Transverse colon (tissue), 4 donors: ENCODE measurements at regions not wholly inside any gene's neighbourhood (a gene's known extent, or its start where the extent isn't known, plus 50 kb on each side); places are given as distances from the start of the nearest gene placed in this dataset.

ENCODE experiments used
- DNase-seq: peaks from one replicate; pipeline ENCODE4 v3.0.0-alpha.2; 2019
- H3K27ac ChIP-seq, 4 donors: fragments of 200-600 bp; sonication (generic); 2 replicates each; pipeline ENCODE4 v1.5.1; 2016 to 2018; ENCODE audit warnings: inconsistent platforms in 4 of 4
- H3K27me3 ChIP-seq: fragments of 200-600 bp; sonication (generic); 2 replicates; pipeline ENCODE4 v1.5.1; 2017; ENCODE audit warnings: inconsistent platforms
- H3K36me3 ChIP-seq, 4 donors: fragments of 200-600 bp; sonication (generic); 2 replicates each; pipeline ENCODE4 v1.5.1; 2017 to 2019; ENCODE audit warnings: inconsistent platforms in 4 of 4
- H3K4me1 ChIP-seq, 4 donors: fragments of 200-600 bp; sonication (generic); 2 replicates each; pipeline ENCODE4 v1.5.1; 2017 to 2020; ENCODE audit warnings: inconsistent platforms in 4 of 4
- H3K4me3 ChIP-seq, 4 donors: fragments of 200-600 bp; sonication (generic); 1 replicate in 1 of 4; 2 replicates in 3 of 4; pipeline versions ENCODE4 v1.5.1 to v1.6.1; 2017 to 2019; ENCODE audit warnings: inconsistent platforms in 4 of 4
- H3K9me3 ChIP-seq, 2 donors: fragments of 200-600 bp; sonication (generic); 2 replicates each; pipeline ENCODE4 v1.5.1; 2017 to 2019; ENCODE audit warnings: inconsistent platforms in 2 of 2
- EP300 ChIP-seq: sonication (generic); formaldehyde crosslinking; IDR thresholded peaks from one replicate; pipeline ENCODE4 v1.6.1; 2017; ENCODE audit warnings: antibody characterized with exemption, low read depth
- POLR2A ChIP-seq: fragments of 450-650 bp; IDR thresholded peaks from one replicate; pipeline ENCODE4 v1.6.1; 2016; ENCODE audit warnings: antibody characterized with exemption, mild to moderate bottlenecking, moderate library complexity
- POLR2AphosphoS5 ChIP-seq, 3 donors: sonication (generic); formaldehyde crosslinking; IDR thresholded peaks; one replicate each; pipeline ENCODE4 v1.6.1; 2016; ENCODE audit warnings: antibody characterized with exemption in 3 of 3
- WGBS, 2 donors: methylation state at CpG; one replicate each; pipeline ENCODE4 v1.1.5; 2018; ENCODE audit warnings: low coverage in 1 of 2; 5-methylcytosine and 5-hydroxymethylcytosine counted together
- in situ Hi-C, 4 donors: fragments of 200-750 bp; cut with MboI; loops; one replicate each; pipeline versions ENCODE4 v1.15.0 to v1.15.1; 2017; ENCODE audit warnings: low sequenced_read_pairs in 3 of 4, low pct_ligation_motif_present in 1 of 4, low pct_unique_long_range_greater_than_20kb in 1 of 4
- intact Hi-C: fragments of 100-400 bp; cut with DNase I; formaldehyde crosslinking; loops from one replicate; pipeline ENCODE4 v1.15.1; 2023; ENCODE audit warnings: low total_unique reads
- TF ChIP-seq, protein P1 (sequence below), 5 experiments: fragments of 200-600 bp in 3 of 5; fragments of 450-650 bp in 2 of 5; sonication (generic) in 3 of 5; IDR thresholded peaks; 1 replicate in 2 of 5; 2 replicates in 3 of 5; pipeline ENCODE4 v1.5.1; 2016 to 2017; ENCODE audit warnings: antibody characterized with exemption in 5 of 5, inconsistent platforms in 3 of 5, mild to moderate bottlenecking in 2 of 5, moderate library complexity in 1 of 5

DNA sequence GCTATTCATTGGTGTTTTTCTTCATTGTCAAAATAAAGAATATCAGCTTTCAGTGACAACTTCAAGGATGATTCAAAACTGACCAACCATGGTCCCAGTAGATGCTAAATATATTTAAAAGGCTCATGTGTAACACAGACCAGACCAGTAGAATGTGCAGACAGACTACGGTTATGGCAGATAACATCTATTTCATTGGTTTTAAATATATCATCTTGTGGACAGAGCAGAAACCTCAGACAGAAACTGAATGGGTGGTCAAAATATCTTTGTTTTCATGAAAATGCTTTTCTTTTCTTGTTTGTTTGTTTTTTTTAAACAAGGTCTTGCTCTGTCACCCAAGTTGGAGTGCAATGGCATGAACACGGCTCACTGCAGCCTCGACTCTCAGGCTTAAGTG lies 107.4 kb upstream of the CREB1 start:
- Histone ChIP-seq H3K27ac (no peak overlapping the region), H3K27me3 (no peaks in the 10 kb centered on the region), H3K36me3 (no peaks in the 10 kb centered on the region), H3K4me3 (no peak overlapping the region), H3K4me1 (no peaks in the 10 kb centered on the region), H3K9me3 (no peaks in the 10 kb centered on the region)
- WGBS, 2 donors = 88 to 100% methylated on average over 3 of the region's 3 CpGs
- TF ChIP-seq, protein P1, sequence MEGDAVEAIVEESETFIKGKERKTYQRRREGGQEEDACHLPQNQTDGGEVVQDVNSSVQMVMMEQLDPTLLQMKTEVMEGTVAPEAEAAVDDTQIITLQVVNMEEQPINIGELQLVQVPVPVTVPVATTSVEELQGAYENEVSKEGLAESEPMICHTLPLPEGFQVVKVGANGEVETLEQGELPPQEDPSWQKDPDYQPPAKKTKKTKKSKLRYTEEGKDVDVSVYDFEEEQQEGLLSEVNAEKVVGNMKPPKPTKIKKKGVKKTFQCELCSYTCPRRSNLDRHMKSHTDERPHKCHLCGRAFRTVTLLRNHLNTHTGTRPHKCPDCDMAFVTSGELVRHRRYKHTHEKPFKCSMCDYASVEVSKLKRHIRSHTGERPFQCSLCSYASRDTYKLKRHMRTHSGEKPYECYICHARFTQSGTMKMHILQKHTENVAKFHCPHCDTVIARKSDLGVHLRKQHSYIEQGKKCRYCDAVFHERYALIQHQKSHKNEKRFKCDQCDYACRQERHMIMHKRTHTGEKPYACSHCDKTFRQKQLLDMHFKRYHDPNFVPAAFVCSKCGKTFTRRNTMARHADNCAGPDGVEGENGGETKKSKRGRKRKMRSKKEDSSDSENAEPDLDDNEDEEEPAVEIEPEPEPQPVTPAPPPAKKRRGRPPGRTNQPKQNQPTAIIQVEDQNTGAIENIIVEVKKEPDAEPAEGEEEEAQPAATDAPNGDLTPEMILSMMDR (IDR thresholded peaks at IDR 0.05) = no peak
- no peak for TF ChIP-seq POLR2AphosphoS5 (IDR thresholded peaks at IDR 0.05)
- no peak for TF ChIP-seq POLR2A
- TF ChIP-seq EP300 = no peak
- in situ Hi-C loops = no loop called here
- intact Hi-C loops = no loop called here
- no peak for DNase-seq

DNA sequence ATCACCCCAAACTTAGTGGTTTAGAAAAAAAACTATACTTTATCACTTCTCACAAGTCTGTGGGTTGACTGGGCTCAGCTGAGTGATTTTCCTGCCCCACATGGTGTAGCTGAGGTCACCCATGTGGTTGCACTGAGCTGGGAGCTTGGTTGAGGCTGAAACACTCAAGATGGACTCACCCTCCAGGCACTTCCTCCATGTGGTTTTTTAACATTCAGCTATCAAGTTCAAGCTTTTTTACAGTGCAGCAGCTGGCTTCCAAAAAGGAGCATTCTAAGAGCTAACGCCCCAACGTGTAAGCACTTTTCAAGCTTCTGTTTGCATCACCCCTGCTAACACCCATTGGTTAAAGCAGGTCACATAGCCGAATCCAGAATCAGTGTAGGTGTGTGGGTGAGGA lies 105.9 kb upstream of the CREB1 start:
- Histone ChIP-seq H3K4me3 (no peak overlapping the region), H3K27me3 (no peaks in the 10 kb centered on the region), H3K27ac (no peak overlapping the region), H3K36me3 (no peaks in the 10 kb centered on the region), H3K9me3 (no peaks in the 10 kb centered on the region), H3K4me1 (no peaks in the 10 kb centered on the region)
- in situ Hi-C loops = no loop called here
- intact Hi-C loops = no loop called here
- DNase-seq = no peak
- 75 to 76% methylated on average over 3 of the region's 3 CpGs for WGBS, 2 donors
- TF ChIP-seq POLR2AphosphoS5 (IDR thresholded peaks at IDR 0.05) (no peak), EP300 (no peak)
- TF ChIP-seq, protein P1 (IDR thresholded peaks at IDR 0.05) = no peak

- H3K27me3 ChIP-seq = no peaks in the 10 kb centered on the region
- in situ Hi-C loops = no loop called here
- H3K27ac ChIP-seq = no peak overlapping the region
- H3K9me3 ChIP-seq = no peaks in the 10 kb centered on the region
- DNase-seq = no peak
- TF ChIP-seq POLR2AphosphoS5 (IDR thresholded peaks at IDR 0.05) (no peak), EP300 (no peak), POLR2A (no peak)
- TF ChIP-seq, protein P1 (IDR thresholded peaks at IDR 0.05) = no peak
- H3K4me3 ChIP-seq = no peak overlapping the region
- WGBS, 2 donors = 64 to 66% methylated on average over 2 of the region's 2 CpGs
- H3K36me3 ChIP-seq = no peaks in the 10 kb centered on the region
- intact Hi-C loops = no loop called here
- no peaks in the 10 kb centered on the region for H3K4me1 ChIP-seq
These were observed 101.8 kb upstream of the CREB1 start for GRCh38 chr2:207427986-207428385.

DNA sequence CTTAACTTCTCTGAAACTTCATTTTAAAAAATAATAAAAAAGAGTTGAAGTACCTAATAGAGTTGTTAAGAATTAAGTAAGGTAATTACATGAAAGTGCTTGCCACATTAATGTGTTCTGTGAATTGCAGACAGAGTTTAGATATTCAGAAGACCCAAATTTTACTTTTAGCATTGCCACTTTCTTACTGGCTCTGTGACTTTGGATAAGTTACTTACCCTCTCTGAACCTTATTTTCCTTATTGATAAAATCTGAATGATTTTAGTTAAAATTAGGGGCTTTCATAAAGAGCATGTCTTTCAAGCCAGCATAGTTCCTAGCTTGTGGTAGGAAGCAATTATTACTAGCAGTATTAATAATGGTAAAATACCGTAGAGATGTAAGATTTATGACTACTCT lies 101.2 kb upstream of the CREB1 start:
- no peak overlapping the region for H3K4me3 ChIP-seq
- no peaks in the 10 kb centered on the region for H3K27me3 ChIP-seq
- H3K36me3 ChIP-seq = no peaks in the 10 kb centered on the region
- no peak for DNase-seq
- in situ Hi-C loops (no loop called here), intact Hi-C loops (no loop called here)
- no peaks in the 10 kb centered on the region for H3K4me1 ChIP-seq
- 80 to 92% methylated on average over 1 of the region's 1 CpG for whole genome bisulfite sequencing, 2 donors
- H3K9me3 ChIP-seq = no peaks in the 10 kb centered on the region
- TF ChIP-seq EP300 (no peak), POLR2A (no peak), POLR2AphosphoS5 (IDR thresholded peaks at IDR 0.05) (no peak)
- TF ChIP-seq, protein P1 (IDR thresholded peaks at IDR 0.05) = no peak
- no peak overlapping the region for H3K27ac ChIP-seq
